T-helper 2 cell (primary cell): ENCODE measurements at regions not wholly inside any gene's neighbourhood (a gene's known extent, or its start where the extent isn't known, plus 50 kb on each side); places are given as distances from the start of the nearest gene placed in this dataset.
"Not testable (repeated sequence)": the region's sequence is repeated elsewhere in the genome, so short reads cannot be mapped to it uniquely, and the experiment has no call there.

Experiments
- DNase-seq, 5 experiments: peaks; one replicate each; pipeline versions ENCODE4 v3.0.0 to v3.0.0-alpha.2; 2012 to 2022

GRCh38 chr11:23569547-23569946 is 709.3 kb upstream of the CCDC179 start:
- DNase-seq: peak in 1 of 5 experiments; percentile 66

GRCh38 chr11:23570828-23571227 is 710.6 kb upstream of the CCDC179 start:
- DNase-seq: no peak

- no peak for DNase-seq
Observed at GRCh38 chr11:23573429-23573828, 713.2 kb upstream of the CCDC179 start.

- no peak for DNase-seq
Observed at GRCh38 chr11:23574149-23574548, 713.9 kb upstream of the CCDC179 start.

- DNase-seq: no peak
Observed at GRCh38 chr11:23577296-23577695, 717.0 kb upstream of the CCDC179 start.

- DNase-seq: no peak
Observed at GRCh38 chr11:23585416-23586104, 725.3 kb upstream of the CCDC179 start.

GRCh38 chr11:23586173-23586572 is 725.9 kb upstream of the CCDC179 start:
- no peak for DNase-seq

GRCh38 chr11:23590596-23591308 is 730.5 kb upstream of the CCDC179 start:
- no peak for DNase-seq

GRCh38 chr11:23594755-23595154 is 734.5 kb upstream of the CCDC179 start:
- DNase-seq: no peak

- no peak for DNase-seq
Observed at GRCh38 chr11:23604966-23605365, 744.7 kb upstream of the CCDC179 start.

GRCh38 chr11:23606191-23606590 is 745.9 kb upstream of the CCDC179 start:
- DNase-seq: no peak

- no peak for DNase-seq
Observed at GRCh38 chr11:23611726-23612125, 751.5 kb upstream of the CCDC179 start.

GRCh38 chr11:23620617-23621016 is 760.3 kb upstream of the CCDC179 start:
- no peak for DNase-seq

GRCh38 chr11:23632293-23632692 is 772.0 kb upstream of the CCDC179 start:
- DNase-seq: no peak

GRCh38 chr11:23644443-23644842 is 784.2 kb upstream of the CCDC179 start:
- no peak for DNase-seq

- not testable (repeated sequence) for DNase-seq
Observed at GRCh38 chr11:23652336-23652735, 792.1 kb upstream of the CCDC179 start.

GRCh38 chr11:23653071-23653675 is 792.9 kb upstream of the CCDC179 start:
- no peak for DNase-seq

- DNase-seq: no peak
Observed at GRCh38 chr11:23668324-23668723, 808.0 kb upstream of the CCDC179 start.

GRCh38 chr11:23673366-23673765 is 813.1 kb upstream of the CCDC179 start:
- DNase-seq: no peak

- DNase-seq: no peak
Observed at GRCh38 chr11:23674866-23675265, 814.6 kb upstream of the CCDC179 start.

GRCh38 chr11:23679041-23679440 is 817.8 kb upstream of the LUZP2 start:
- DNase-seq: no peak

- DNase-seq: no peak
Observed at GRCh38 chr11:23679981-23680380, 816.9 kb upstream of the LUZP2 start.

GRCh38 chr11:23680488-23681230 is 816.2 kb upstream of the LUZP2 start:
- DNase-seq: peak in 1 of 5 experiments; percentile 3
